ENCODE measurements at regions not wholly inside any gene's neighbourhood (a gene's known extent, or its start where the extent isn't known, plus 50 kb on each side); places are given as distances from the start of the nearest gene placed in this dataset.
"Not testable (repeated sequence)": the region's sequence is repeated elsewhere in the genome, so short reads cannot be mapped to it uniquely, and the experiment has no call there.

GRCh38 chr1:170426596-170426995 lies 105.4 kb upstream of the GORAB start:
- no peak for DNase-seq (ENCODE audit: low spot score in 2 of 2)
- peaks cover 0 to 5% of the 10 kb centered on the region in 2 donors for H3K9me3 ChIP-seq
- H3K36me3 ChIP-seq, result no peaks in the 10 kb centered on the region
- no peaks in the 10 kb centered on the region for H3K4me1 ChIP-seq
- no peak overlapping the region for H3K4me3 ChIP-seq
- H3K27me3 ChIP-seq, result no peaks in the 10 kb centered on the region
- no peak overlapping the region for H3K27ac ChIP-seq
- TF ChIP-seq, protein P1, sequence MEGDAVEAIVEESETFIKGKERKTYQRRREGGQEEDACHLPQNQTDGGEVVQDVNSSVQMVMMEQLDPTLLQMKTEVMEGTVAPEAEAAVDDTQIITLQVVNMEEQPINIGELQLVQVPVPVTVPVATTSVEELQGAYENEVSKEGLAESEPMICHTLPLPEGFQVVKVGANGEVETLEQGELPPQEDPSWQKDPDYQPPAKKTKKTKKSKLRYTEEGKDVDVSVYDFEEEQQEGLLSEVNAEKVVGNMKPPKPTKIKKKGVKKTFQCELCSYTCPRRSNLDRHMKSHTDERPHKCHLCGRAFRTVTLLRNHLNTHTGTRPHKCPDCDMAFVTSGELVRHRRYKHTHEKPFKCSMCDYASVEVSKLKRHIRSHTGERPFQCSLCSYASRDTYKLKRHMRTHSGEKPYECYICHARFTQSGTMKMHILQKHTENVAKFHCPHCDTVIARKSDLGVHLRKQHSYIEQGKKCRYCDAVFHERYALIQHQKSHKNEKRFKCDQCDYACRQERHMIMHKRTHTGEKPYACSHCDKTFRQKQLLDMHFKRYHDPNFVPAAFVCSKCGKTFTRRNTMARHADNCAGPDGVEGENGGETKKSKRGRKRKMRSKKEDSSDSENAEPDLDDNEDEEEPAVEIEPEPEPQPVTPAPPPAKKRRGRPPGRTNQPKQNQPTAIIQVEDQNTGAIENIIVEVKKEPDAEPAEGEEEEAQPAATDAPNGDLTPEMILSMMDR (IDR thresholded peaks at IDR 0.05), result no peak
- intact Hi-C loops (cut with DNase I), result no loop called here

- H3K27ac ChIP-seq; H3K4me1 ChIP-seq; H3K4me3 ChIP-seq; intact Hi-C loops (cut with DNase I); H3K36me3 ChIP-seq; DNase-seq (ENCODE audit: low spot score in 2 of 2); H3K27me3 ChIP-seq; H3K9me3 ChIP-seq: not testable (repeated sequence)
Observed at GRCh38 chr1:170427002-170427401, 105.0 kb upstream of the GORAB start.

- no peaks in the 10 kb centered on the region for H3K9me3 ChIP-seq
- H3K27me3 ChIP-seq, result no peaks in the 10 kb centered on the region
- intact Hi-C loops (cut with DNase I), result no loop called here
- no peak for DNase-seq (ENCODE audit: low spot score in 2 of 2)
- TF ChIP-seq, protein P1 (IDR thresholded peaks at IDR 0.05), result no peak
- H3K4me1 ChIP-seq, result no peaks in the 10 kb centered on the region
- no peak overlapping the region for H3K4me3 ChIP-seq
- H3K27ac ChIP-seq, result no peak overlapping the region
- no peaks in the 10 kb centered on the region for H3K36me3 ChIP-seq
Observed at GRCh38 chr1:170436928-170437327, 95.0 kb upstream of the GORAB start.

DNA sequence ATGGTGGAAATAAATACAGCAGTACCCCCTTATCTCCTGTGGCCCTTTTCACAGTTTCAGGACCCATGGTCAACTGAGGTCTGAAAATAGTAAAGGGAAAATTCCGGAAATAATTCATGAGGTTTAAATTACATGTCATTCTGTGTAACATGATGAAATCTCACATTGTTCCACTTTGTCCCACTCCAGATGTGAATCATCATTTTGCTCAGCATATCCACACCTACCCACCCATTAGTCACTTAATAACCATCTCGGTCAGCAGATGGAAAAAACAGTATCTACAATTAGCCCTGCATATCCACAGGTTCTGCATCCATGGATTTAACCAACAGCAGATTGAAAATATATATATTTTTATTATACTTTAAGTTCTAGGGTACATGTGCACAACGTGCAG lies 86.9 kb upstream of the GORAB start:
- Histone ChIP-seq H3K36me3 (no peaks in the 10 kb centered on the region), H3K9me3 (no peaks in the 10 kb centered on the region), H3K4me3 (no peak overlapping the region), H3K27ac (no peak overlapping the region), H3K4me1 (no peaks in the 10 kb centered on the region), H3K27me3 (no peaks in the 10 kb centered on the region)
- intact Hi-C loops (cut with DNase I), result no loop called here
- TF ChIP-seq, protein P1 (IDR thresholded peaks at IDR 0.05), result no peak
- DNase-seq (ENCODE audit: low spot score in 2 of 2), result no peak

- H3K27ac ChIP-seq, result no peak overlapping the region
- no peaks in the 10 kb centered on the region for H3K27me3 ChIP-seq
- intact Hi-C loops (cut with DNase I), result no loop called here
- TF ChIP-seq, protein P1 (IDR thresholded peaks at IDR 0.05), result no peak
- no peaks in the 10 kb centered on the region for H3K4me1 ChIP-seq
- H3K9me3 ChIP-seq, result peaks cover 0 to 1% of the 10 kb centered on the region in 2 donors
- no peak for DNase-seq (ENCODE audit: low spot score in 2 of 2)
- no peaks in the 10 kb centered on the region for H3K36me3 ChIP-seq
- H3K4me3 ChIP-seq, result no peak overlapping the region
Observed at GRCh38 chr1:170448661-170449158, 83.3 kb upstream of the GORAB start.

DNA sequence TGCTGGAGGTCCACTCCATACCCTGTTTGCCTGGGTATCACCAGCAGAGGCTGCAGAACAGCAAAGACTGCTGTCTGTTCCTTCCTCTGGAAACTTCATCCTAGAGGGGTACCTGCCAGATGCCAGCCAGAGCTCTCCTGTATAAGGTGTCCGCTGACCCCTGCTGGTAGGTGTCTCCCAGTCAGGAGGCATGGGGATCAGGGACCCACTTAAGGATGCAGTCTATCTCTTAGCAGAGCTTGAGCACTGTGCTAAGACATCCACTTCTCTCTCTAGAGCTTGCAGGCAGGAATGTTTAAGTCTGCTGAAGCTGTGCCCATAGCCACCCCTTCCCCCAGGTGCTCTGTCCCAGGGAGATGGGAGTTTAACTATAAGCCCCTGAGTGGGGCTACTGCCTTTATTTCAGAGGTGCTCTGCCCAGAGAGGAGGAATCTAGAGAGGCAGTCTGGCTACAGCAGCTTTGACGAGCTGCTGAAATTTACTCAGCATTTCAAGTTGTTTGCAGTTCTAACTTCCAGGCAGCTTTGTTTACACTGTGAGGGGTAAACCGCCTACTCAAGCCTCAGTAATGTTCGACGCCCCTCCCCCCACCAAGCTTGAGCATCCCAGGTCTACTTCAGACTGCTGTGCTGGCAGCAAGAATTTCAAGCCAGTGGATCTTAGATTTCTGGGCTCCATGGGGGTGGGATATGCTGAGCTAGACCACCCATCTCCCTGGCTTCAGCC lies 74.5 kb upstream of the GORAB start:
- H3K27me3 ChIP-seq; H3K4me3 ChIP-seq; H3K36me3 ChIP-seq; H3K4me1 ChIP-seq; H3K9me3 ChIP-seq; H3K27ac ChIP-seq; DNase-seq (ENCODE audit: low spot score in 2 of 2); intact Hi-C loops (cut with DNase I): not testable (repeated sequence)

Measured in ascending aorta (tissue), 2 donors.